GM19463 (cell line): ENCODE measurements at regions not wholly inside any gene's neighbourhood (a gene's known extent, or its start where the extent isn't known, plus 50 kb on each side); places are given as distances from the start of the nearest gene placed in this dataset.
A peak's percentile ranks its signal among the peaks of the same experiment; 100 is the strongest.

Experiments used
- ATAC-seq: cut with Tn5 transposase; IDR thresholded peaks from one replicate; pipeline ENCODE4 v1.9.1; 2021; ENCODE audit warnings: mild to moderate bottlenecking, moderate library complexity; ENCODE audit not compliant: unreplicated experiment

DNA sequence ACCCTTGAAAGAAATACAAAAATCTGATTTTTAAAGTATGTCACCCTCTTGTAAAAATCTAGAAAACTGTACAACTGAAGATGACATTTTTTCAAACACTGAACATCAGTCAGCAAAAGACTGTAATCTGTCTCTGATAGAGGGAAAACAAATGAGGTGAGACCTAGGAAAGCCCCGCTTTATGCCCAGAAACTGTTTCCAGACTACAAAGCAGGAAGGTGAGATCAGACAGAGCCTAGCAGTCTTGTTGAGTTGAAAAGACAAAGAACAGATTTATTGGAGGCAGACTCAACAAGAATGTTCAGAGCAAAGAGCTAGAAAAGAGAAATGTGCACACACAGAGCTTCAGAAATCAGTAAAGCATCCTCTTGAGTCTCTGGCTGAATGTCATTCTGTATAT lies 873.6 kb downstream of the LRFN5 start:
- no peak for ATAC-seq

DNA sequence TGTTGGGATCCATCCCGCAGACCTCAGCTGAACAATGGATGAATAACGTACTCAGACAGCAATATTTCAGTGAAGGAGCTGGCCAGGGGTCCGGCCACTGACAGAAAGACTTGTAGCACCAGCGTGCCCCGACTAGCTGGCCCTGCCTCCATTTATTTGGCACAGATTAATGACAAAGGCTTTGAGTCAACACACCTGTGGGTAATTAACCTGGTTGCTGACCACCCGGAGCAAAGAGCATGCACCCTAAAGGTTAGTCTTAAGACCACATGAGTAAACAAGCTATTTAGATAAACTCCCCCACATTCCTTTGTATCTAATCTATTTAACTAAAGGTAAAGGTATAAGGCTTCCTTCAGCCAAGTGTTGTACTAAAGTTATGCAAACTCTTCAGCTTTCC lies 868.6 kb downstream of the LRFN5 start:
- no peak for ATAC-seq

- no peak for ATAC-seq
Observed at GRCh38 chr14:42470427-42470719, 863.7 kb downstream of the LRFN5 start.

DNA sequence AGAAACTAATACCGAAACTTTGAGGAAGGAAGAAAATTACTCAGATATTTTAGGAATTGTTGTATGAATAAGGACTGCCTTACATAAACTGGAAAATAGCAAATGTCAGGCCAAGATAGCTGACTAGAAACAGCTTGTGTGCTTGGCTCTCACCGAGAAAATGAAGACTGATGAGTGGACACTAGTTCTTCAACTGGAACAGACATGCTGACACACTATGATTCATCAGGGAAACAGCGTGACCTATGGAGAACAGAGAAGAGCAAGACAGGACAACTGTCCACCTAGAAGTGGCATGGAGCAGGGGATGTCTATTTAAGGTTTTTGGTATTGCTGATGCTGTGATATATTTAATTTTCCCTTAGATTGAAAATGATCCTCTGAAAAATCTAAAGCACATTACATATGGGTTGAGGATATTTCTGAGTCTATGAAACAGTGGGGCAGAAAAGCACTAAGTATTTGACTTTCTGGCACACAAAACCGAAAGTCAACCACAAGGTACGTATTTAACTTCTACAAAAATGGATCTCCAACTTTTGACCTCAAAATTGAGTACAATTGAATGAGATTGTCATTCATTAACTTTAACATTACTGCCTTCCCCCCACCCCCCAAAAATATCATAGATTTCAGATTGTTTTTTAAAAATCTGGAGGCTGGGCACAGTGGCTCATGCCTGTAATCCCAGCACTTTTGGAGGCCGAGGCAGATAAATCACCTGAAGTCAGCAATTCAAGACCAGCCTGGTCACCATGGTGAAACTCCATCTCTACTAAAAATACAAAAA lies 863.2 kb downstream of the LRFN5 start:
- no peak for ATAC-seq

GRCh38 chr14:42460673-42461072 lies 854.0 kb downstream of the LRFN5 start:
- no peak for ATAC-seq

- no peak for ATAC-seq
Observed at GRCh38 chr14:42459171-42459685, 852.6 kb downstream of the LRFN5 start.

- ATAC-seq: no peak
Observed at GRCh38 chr14:42441615-42442014, 834.9 kb downstream of the LRFN5 start.

DNA sequence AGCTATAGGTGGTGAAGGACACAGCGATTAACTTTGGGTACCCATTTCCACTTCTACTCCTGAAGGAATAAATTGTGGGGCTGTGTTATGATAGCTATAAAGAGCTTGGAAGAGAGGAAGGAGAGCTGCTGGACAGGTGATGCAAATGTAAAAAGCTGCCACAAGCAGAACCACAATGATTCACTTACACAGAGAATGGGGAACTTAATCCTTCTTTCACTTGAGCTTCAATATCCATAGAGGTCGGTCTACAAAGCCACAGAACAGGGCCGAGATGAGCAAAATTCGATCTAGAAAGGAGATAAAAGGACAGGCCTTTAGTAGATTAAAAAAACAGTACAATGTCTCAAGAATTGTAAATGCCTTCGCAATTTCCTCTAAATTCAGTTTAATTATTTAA lies 831.1 kb downstream of the LRFN5 start:
- ATAC-seq: no peak

DNA sequence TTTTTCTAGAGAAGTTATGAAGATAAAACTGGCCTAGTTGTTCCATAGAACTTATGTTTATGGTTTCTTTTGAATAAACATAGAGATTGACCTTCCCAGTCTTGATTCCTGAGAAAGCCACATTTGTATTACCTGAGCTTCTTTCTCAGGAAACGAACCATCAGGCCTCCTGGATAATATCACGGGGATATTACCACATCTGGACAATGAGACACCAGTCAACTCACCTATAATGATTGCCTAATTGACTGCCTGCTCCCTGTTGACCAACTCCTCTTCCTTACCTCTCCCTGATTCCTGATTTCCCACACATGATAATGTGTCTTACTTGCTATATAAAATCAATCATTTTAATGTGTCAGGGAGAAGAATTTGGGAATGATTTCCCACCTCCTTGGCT lies 822.7 kb downstream of the LRFN5 start:
- no peak for ATAC-seq

- ATAC-seq: peak; percentile 92
Observed at GRCh38 chr14:42428996-42429395, 822.3 kb downstream of the LRFN5 start.

DNA sequence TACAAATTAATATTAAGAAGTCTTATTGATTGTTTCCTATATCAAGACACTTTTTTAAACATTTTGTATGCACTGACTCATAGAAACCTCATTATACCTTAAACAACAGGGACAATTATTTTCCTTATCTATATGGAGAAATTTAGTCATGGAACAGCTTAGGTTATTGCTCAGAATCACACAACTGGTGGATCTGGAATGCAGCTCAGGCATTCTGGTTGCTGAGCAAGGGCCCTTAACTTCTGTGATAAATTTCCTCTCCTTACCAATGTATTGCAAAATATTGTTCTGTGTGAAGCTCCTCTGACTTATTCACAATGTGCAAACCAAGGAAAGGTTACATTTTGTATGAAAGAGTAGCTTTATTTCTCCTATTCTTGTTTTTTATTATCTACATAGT lies 817.8 kb downstream of the LRFN5 start:
- ATAC-seq: no peak

DNA sequence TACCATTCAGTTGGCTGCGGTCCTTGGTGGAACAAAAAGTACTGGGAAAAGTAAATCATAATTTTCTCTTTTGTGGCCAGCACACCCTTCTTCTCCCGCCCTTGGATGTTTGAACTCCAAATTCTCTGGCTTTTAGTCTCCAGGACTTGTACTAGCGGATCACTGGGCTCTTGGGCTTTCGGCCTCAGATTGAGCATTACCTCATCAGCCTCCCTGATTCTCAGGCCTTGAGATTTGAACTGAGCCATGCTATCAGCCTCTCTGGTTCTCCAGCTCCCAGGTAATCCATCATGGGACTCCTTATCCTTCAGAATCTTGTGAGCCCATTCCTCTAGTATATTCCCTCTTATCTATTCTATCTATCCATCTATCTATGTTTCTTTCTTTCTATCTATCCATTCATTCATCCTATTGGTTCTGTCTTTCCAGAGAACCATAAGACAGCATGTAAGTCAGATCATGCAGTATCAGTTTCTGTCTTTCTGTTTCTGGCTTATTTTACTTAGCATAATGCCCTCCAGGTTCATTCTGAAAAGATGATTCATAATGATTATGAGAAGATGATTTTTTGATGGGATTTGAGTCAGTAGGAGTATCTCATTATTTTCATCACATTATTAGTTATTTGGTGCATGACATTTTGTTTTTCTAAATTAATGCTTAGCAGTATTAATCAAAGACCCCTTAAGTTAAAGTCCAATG lies 814.9 kb downstream of the LRFN5 start:
- no peak for ATAC-seq

DNA sequence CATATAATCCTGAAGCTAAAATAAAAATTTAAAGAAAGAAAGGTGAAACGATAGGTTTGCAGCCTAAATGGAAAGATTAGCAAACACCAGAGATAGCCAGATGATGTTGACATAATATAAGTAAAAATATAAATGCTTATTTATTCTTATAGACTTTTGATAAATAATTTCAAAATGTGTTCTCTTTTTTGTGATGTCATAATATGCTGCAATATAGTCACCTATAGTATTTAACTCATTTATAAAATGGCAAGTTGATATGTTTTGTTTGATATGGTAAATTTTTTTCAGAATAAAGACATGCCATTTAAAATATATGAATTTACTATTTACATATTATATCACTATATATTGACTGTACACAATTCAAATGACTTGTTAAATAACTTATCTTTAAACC lies 813.4 kb downstream of the LRFN5 start:
- no peak for ATAC-seq

GRCh38 chr14:42407153-42407552 lies 800.5 kb downstream of the LRFN5 start:
- ATAC-seq: no peak

DNA sequence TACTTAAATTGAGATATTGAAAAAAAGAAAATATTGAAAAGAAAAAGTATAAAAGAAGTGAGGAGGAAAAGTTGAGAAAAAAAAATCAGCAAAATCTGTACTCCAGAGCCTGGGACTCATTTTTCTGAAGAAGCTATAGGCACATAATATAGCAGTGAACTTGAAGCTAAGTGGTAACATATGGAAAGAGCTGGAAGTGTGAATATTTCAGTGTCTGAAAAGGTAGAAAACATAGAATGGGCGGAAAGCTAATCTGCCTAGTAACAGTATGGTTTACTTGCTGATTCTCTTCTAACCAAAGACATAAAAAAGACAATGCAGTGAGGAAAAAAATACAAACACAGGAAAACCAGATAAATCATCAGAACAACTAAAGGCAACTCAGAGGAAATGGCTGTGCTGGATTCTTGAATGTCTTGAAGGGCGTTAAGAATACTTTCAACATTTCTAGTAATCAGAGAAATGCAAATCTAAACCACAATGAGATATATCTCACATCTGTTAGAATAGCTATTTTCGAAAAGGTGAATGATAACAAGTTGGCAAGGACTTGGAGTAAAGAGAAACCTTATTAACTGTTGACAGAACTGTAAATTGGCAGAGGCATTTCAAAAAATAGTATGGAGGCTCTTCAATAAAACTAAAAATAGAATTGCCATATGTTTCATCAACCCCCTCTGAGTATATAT lies 784.6 kb downstream of the LRFN5 start:
- ATAC-seq: no peak

DNA sequence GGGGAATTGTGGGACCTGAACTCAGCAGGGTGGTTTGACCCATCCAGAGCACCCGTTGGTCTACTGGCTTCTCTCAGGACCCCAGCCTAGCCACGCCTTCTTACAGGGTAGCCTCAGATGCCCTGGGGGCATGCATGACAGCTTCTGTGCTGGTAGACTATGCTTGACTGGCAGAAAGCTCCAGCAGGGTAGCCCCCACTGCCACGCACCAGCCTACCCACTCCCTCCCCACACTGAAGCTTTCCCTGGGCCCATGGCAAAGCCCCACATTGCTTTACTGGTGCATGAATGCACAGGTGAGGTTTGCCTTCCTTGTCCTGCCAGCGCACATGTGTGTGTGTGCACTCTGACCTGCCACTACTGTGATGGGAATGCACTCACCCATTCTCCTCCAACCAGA lies 772.2 kb downstream of the LRFN5 start:
- ATAC-seq: no peak

DNA sequence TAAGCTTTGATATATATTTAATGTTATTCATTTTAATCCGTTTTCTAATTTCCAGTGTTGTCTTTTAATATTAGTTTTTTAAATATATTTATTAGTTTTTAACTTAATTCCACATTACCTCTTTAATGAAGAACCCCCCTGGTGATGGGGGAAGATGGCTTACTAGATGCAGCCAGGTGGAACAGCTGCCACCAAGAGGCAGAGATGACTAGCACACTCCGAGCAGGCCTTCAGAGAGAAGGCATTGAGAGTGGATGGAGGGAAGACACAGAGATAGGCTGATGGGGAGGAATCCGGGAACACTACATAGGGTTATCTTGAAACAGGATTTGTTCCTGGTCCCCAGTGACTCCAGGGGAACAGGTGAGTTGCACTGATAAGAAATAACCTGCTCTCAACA lies 771.6 kb downstream of the LRFN5 start:
- no peak for ATAC-seq

GRCh38 chr14:42374332-42374731 lies 767.7 kb downstream of the LRFN5 start:
- no peak for ATAC-seq

- ATAC-seq: no peak
Observed at GRCh38 chr14:42370056-42370455, 763.4 kb downstream of the LRFN5 start.

DNA sequence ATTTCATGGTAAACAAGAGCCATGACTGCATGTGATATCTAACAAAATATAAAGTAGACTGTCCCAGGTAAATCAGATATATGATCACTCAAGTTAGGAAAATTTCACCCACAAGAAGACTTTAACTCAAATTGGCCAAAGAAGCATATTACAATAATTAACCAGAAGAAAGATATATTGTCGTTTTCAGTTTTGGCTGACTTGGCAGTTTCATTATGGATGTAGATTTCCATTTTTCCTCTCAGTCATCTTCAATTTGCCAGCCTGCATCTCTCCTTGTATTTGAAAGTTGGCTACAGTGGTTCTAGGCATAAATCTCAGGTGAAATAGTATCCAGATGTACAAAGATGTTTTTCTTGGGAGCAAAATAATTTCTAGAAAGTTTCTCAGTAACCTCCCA lies 761.6 kb downstream of the LRFN5 start:
- no peak for ATAC-seq

GRCh38 chr14:42353315-42353714 lies 746.6 kb downstream of the LRFN5 start:
- ATAC-seq: no peak

GRCh38 chr14:42335918-42336317 lies 729.2 kb downstream of the LRFN5 start:
- no peak for ATAC-seq
